ENCODE measurements at regions not wholly inside any gene's neighbourhood (a gene's known extent, or its start where the extent isn't known, plus 50 kb on each side); places are given as distances from the start of the nearest gene placed in this dataset.

GRCh38 chr5:155522540-155522939 is 509.0 kb downstream of the KIF4B start:
- no TSS peak for BruUV-seq (replicated peaks)
- Histone ChIP-seq H3K9ac (ENCODE audit: low read length) (no peak overlapping the region), H3K9me2 (ENCODE audit: insufficient read depth) (no peaks in the 10 kb centered on the region), H3K79me2 (ENCODE audit: insufficient read depth, low read length) (no peaks in the 10 kb centered on the region), H3K36me3 (ENCODE audit: control insufficient read depth in 1 of 2, insufficient read depth in 2 of 2, low read length in 2 of 2) (no peaks in the 10 kb centered on the region), H2AFZ (ENCODE audit: low read depth, low read length, poor library complexity, severe bottlenecking) (no peak overlapping the region), H3K27me3 (ENCODE audit: insufficient read depth, low read length) (no peaks in the 10 kb centered on the region), H3K9me3 (ENCODE audit: control insufficient read depth in 1 of 2, insufficient read depth in 1 of 2, low read depth in 1 of 2, low read length in 2 of 2) (no peaks in the 10 kb centered on the region; a peak in 1 of 4 replicates), H3K4me3 (replicated peaks in 1 of 2; ENCODE audit: low read depth in 1 of 2, low read length in 2 of 2) (no peak overlapping the region), H3K27ac (ENCODE audit: low read depth, low read length) (no peak overlapping the region), H4K20me1 (ENCODE audit: insufficient read depth) (no peaks in the 10 kb centered on the region), H3K4me2 (ENCODE audit: low read length) (no peak overlapping the region), H3K4me1 (ENCODE audit: control insufficient read depth in 1 of 2, insufficient read depth in 2 of 2, low read length in 2 of 2) (no peaks in the 10 kb centered on the region)
- ChIA-PET CTCF (no interaction called here), RAD21 (ENCODE audit: low non-redundant PET in 1 of 2, low total read pairs in 2 of 2, uncharacterized antibody in 2 of 2, unreplicated experiment in 2 of 2) (no interaction called here), POLR2A (no interaction called here)
- TF ChIP-seq POLR2AphosphoS5 (IDR thresholded peaks at IDR 0.05; ENCODE audit: low read depth, low read length), result no peak
- no peak for DNase-seq (ENCODE audit: low read depth, low spot score)
- ATAC-seq, result no peak
- intact Hi-C loops (cut with micrococcal nuclease), result no loop called here

DNA sequence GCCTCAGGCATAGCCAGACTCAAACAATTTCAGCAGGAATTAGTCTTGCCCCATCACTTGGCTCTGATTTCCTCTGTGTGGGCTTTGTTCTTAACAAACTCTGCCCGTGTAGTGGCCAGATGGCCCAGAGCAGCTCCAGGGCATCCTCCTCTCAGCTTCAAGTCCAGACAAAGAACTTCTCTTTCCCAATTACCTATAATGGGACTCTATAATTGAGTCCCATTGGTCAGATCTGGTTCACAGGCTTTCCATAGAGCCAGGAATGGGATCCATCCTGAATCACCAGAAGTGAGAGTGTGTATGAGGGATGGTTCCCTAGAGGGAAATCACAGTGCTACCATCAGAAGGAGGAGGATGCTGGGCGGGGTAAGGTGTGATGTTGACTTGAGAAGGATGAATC is 515.8 kb downstream of the KIF4B start:
- no peak overlapping the region for H3K27ac ChIP-seq (ENCODE audit: low read depth, low read length)
- POLR2A ChIA-PET, result no interaction called here
- no peaks in the 10 kb centered on the region for H3K4me1 ChIP-seq (ENCODE audit: control insufficient read depth in 1 of 2, insufficient read depth in 2 of 2, low read length in 2 of 2)
- H4K20me1 ChIP-seq (ENCODE audit: insufficient read depth), result no peaks in the 10 kb centered on the region
- no peak overlapping the region for H3K9ac ChIP-seq (ENCODE audit: low read length)
- intact Hi-C loops (cut with micrococcal nuclease), result no loop called here
- no peaks in the 10 kb centered on the region for H3K9me3 ChIP-seq (ENCODE audit: control insufficient read depth in 1 of 2, insufficient read depth in 1 of 2, low read depth in 1 of 2, low read length in 2 of 2)
- H3K4me3 ChIP-seq (replicated peaks in 1 of 2; ENCODE audit: low read depth in 1 of 2, low read length in 2 of 2), result no peak overlapping the region
- H3K9me2 ChIP-seq (ENCODE audit: insufficient read depth), result no peaks in the 10 kb centered on the region
- H3K4me2 ChIP-seq (ENCODE audit: low read length), result no peak overlapping the region
- CTCF ChIA-PET, result no interaction called here
- no peak for TF ChIP-seq RAD21 (IDR thresholded peaks at IDR 0.05; ENCODE audit: low read depth)
- no peak for TF ChIP-seq CBX3 (IDR thresholded peaks at IDR 0.05; ENCODE audit: low read depth)
- no peak for TF ChIP-seq MAX (IDR thresholded peaks at IDR 0.05)
- no peak for TF ChIP-seq EZH2phosphoT487 (IDR thresholded peaks at IDR 0.05; ENCODE audit: borderline replicate concordance)
- no peak for TF ChIP-seq SIN3A (IDR thresholded peaks at IDR 0.05; ENCODE audit: low read depth)
- TF ChIP-seq, protein P1, sequence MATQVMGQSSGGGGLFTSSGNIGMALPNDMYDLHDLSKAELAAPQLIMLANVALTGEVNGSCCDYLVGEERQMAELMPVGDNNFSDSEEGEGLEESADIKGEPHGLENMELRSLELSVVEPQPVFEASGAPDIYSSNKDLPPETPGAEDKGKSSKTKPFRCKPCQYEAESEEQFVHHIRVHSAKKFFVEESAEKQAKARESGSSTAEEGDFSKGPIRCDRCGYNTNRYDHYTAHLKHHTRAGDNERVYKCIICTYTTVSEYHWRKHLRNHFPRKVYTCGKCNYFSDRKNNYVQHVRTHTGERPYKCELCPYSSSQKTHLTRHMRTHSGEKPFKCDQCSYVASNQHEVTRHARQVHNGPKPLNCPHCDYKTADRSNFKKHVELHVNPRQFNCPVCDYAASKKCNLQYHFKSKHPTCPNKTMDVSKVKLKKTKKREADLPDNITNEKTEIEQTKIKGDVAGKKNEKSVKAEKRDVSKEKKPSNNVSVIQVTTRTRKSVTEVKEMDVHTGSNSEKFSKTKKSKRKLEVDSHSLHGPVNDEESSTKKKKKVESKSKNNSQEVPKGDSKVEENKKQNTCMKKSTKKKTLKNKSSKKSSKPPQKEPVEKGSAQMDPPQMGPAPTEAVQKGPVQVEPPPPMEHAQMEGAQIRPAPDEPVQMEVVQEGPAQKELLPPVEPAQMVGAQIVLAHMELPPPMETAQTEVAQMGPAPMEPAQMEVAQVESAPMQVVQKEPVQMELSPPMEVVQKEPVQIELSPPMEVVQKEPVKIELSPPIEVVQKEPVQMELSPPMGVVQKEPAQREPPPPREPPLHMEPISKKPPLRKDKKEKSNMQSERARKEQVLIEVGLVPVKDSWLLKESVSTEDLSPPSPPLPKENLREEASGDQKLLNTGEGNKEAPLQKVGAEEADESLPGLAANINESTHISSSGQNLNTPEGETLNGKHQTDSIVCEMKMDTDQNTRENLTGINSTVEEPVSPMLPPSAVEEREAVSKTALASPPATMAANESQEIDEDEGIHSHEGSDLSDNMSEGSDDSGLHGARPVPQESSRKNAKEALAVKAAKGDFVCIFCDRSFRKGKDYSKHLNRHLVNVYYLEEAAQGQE (IDR thresholded peaks at IDR 0.05; ENCODE audit: low read depth), result no peak
- no peak for TF ChIP-seq POLR2A (IDR thresholded peaks at IDR 0.05; ENCODE audit: borderline replicate concordance, extremely low read depth, insufficient read depth, insufficient read length)
- no peak for TF ChIP-seq FOSL1 (IDR thresholded peaks at IDR 0.05; ENCODE audit: low read depth)
- no peak for TF ChIP-seq JUND (IDR thresholded peaks at IDR 0.05)
- no peak for TF ChIP-seq SRF (IDR thresholded peaks at IDR 0.05; ENCODE audit: low read depth)
- no peak for TF ChIP-seq ZFX (IDR thresholded peaks at IDR 0.05)
- TF ChIP-seq YY1 (IDR thresholded peaks at IDR 0.05; ENCODE audit: extremely low read depth, insufficient replicate concordance, low read depth, low read length), result no peak
- no peak for TF ChIP-seq EZH2 (IDR thresholded peaks at IDR 0.05)
- no peak for TF ChIP-seq TCF7L2 (IDR thresholded peaks at IDR 0.05; ENCODE audit: borderline replicate concordance, extremely low read depth, insufficient read depth, insufficient read length)
- TF ChIP-seq, protein P2, sequence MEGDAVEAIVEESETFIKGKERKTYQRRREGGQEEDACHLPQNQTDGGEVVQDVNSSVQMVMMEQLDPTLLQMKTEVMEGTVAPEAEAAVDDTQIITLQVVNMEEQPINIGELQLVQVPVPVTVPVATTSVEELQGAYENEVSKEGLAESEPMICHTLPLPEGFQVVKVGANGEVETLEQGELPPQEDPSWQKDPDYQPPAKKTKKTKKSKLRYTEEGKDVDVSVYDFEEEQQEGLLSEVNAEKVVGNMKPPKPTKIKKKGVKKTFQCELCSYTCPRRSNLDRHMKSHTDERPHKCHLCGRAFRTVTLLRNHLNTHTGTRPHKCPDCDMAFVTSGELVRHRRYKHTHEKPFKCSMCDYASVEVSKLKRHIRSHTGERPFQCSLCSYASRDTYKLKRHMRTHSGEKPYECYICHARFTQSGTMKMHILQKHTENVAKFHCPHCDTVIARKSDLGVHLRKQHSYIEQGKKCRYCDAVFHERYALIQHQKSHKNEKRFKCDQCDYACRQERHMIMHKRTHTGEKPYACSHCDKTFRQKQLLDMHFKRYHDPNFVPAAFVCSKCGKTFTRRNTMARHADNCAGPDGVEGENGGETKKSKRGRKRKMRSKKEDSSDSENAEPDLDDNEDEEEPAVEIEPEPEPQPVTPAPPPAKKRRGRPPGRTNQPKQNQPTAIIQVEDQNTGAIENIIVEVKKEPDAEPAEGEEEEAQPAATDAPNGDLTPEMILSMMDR (IDR thresholded peaks at IDR 0.05 in 2 of 3, conservative IDR thresholded peaks at IDR 0.05 in 1 of 3; ENCODE audit: borderline replicate concordance in 1 of 3, insufficient read depth in 1 of 3, low read depth in 2 of 3, low read length in 2 of 3), result no peak
- H3K27me3 ChIP-seq (ENCODE audit: insufficient read depth, low read length), result no peaks in the 10 kb centered on the region
- H3K79me2 ChIP-seq (ENCODE audit: insufficient read depth, low read length), result no peaks in the 10 kb centered on the region
- no TSS peak for BruUV-seq (replicated peaks)
- no peak for DNase-seq (ENCODE audit: low read depth, low spot score)
- RAD21 ChIA-PET (ENCODE audit: low non-redundant PET in 1 of 2, low total read pairs in 2 of 2, uncharacterized antibody in 2 of 2, unreplicated experiment in 2 of 2), result no interaction called here
- no peak for ATAC-seq
- H3K36me3 ChIP-seq (ENCODE audit: control insufficient read depth in 1 of 2, insufficient read depth in 2 of 2, low read length in 2 of 2), result no peaks in the 10 kb centered on the region
- H2AFZ ChIP-seq (ENCODE audit: low read depth, low read length, poor library complexity, severe bottlenecking), result no peak overlapping the region
